Epithelial cell of esophagus (primary cell): ENCODE measurements at regions not wholly inside any gene's neighbourhood (a gene's known extent, or its start where the extent isn't known, plus 50 kb on each side); places are given as distances from the start of the nearest gene placed in this dataset.

Experiments used
- DNase-seq: peaks from one replicate; pipeline ENCODE4 v3.0.0; 2010; ENCODE audit warnings: low read depth
- H3K4me3 ChIP-seq: 2 replicates; pipeline ENCODE4 v1.5.1; 2011; ENCODE audit warnings: mild to moderate bottlenecking, low read length, control low read depth
- CTCF ChIP-seq: IDR thresholded peaks from 2 replicates; pipeline ENCODE4 v1.5.1; 2011; ENCODE audit warnings: low read depth, mild to moderate bottlenecking, low read length, control low read depth, inconsistent platforms; ENCODE audit not compliant: insufficient read depth; ENCODE audit errors: missing control alignments

- TF ChIP-seq CTCF = no peak
- H3K4me3 ChIP-seq = no peak overlapping the region
- DNase-seq = no peak
Observed at GRCh38 chr16:86037999-86038925, 139.3 kb downstream of the IRF8 start.

GRCh38 chr16:86038926-86039310 is 140.0 kb downstream of the IRF8 start:
- TF ChIP-seq CTCF = no peak
- no peak overlapping the region for H3K4me3 ChIP-seq
- DNase-seq = no peak

GRCh38 chr16:86039606-86040005 is 140.6 kb downstream of the IRF8 start:
- no peak for DNase-seq
- no peak for TF ChIP-seq CTCF
- H3K4me3 ChIP-seq = no peak overlapping the region

GRCh38 chr16:86040496-86040895 is 141.5 kb downstream of the IRF8 start:
- no peak for TF ChIP-seq CTCF
- no peak for DNase-seq
- H3K4me3 ChIP-seq = no peak overlapping the region

- TF ChIP-seq CTCF = no peak
- H3K4me3 ChIP-seq = no peak overlapping the region
- DNase-seq = no peak
Observed at GRCh38 chr16:86041215-86041614, 142.3 kb downstream of the IRF8 start.

- TF ChIP-seq CTCF = no peak
Observed at GRCh38 chr16:86041807-86042206, 142.8 kb downstream of the IRF8 start.

GRCh38 chr16:86042393-86042792 is 143.4 kb downstream of the IRF8 start:
- DNase-seq = no peak
- TF ChIP-seq CTCF = no peak
- H3K4me3 ChIP-seq = no peak overlapping the region

More at GRCh38 chr16:86041807-86042206, 142.8 kb downstream of the IRF8 start:
- no peak for DNase-seq
- H3K4me3 ChIP-seq = no peak overlapping the region
